HCT116 (cell line): ENCODE measurements at regions not wholly inside any gene's neighbourhood (a gene's known extent, or its start where the extent isn't known, plus 50 kb on each side); places are given as distances from the start of the nearest gene placed in this dataset.

Experiments
- CEBPB ChIP-seq: IDR thresholded peaks from 2 replicates; pipeline ENCODE4 v1.6.1; 2012; ENCODE audit warnings: low read depth
- EZH2 ChIP-seq: fragments of 200-600 bp; sonication (generic); IDR thresholded peaks from 2 replicates; pipeline ENCODE4 v1.6.1; 2017; ENCODE audit warnings: antibody characterized with exemption, mixed run types
- JUND ChIP-seq: IDR thresholded peaks from 2 replicates; pipeline ENCODE4 v1.6.1; 2012
- POLR2A ChIP-seq: IDR thresholded peaks from 2 replicates; pipeline ENCODE4 v1.7.0; 2011; ENCODE audit warnings: borderline replicate concordance; ENCODE audit not compliant: insufficient read depth, insufficient read length; ENCODE audit errors: extremely low read depth
- POLR2AphosphoS5 ChIP-seq: IDR thresholded peaks from 2 replicates; pipeline ENCODE4 v1.6.1; 2011; ENCODE audit warnings: mild to moderate bottlenecking, low read depth, low read length, moderate library complexity
- TF ChIP-seq, protein P1 (sequence below), 3 experiments: fragments of 200-600 bp in 1 of 3; sonication (generic) in 1 of 3; IDR thresholded peaks in 2 of 3; conservative IDR thresholded peaks in 1 of 3; 2 replicates each; pipeline ENCODE4 v1.5.1; 2012 to 2017; ENCODE audit warnings: low read depth in 2 of 3, low read length in 2 of 3, antibody characterized with exemption in 1 of 3, borderline replicate concordance in 1 of 3, control low read depth in 1 of 3, mild to moderate bottlenecking in 1 of 3, mixed read lengths in 1 of 3, mixed run types in 1 of 3, moderate library complexity in 1 of 3; ENCODE audit not compliant: insufficient read depth in 1 of 3
- TF ChIP-seq, protein P2 (sequence below): IDR thresholded peaks from 2 replicates; pipeline ENCODE4 v1.6.1; 2012; ENCODE audit warnings: low read depth
- TF ChIP-seq, protein P3 (sequence below): IDR thresholded peaks from 2 replicates; pipeline ENCODE4 v1.6.1; 2012

GRCh38 chr22:27133019-27133431 lies 475.6 kb downstream of the MIAT start:
- TF ChIP-seq, protein P1, sequence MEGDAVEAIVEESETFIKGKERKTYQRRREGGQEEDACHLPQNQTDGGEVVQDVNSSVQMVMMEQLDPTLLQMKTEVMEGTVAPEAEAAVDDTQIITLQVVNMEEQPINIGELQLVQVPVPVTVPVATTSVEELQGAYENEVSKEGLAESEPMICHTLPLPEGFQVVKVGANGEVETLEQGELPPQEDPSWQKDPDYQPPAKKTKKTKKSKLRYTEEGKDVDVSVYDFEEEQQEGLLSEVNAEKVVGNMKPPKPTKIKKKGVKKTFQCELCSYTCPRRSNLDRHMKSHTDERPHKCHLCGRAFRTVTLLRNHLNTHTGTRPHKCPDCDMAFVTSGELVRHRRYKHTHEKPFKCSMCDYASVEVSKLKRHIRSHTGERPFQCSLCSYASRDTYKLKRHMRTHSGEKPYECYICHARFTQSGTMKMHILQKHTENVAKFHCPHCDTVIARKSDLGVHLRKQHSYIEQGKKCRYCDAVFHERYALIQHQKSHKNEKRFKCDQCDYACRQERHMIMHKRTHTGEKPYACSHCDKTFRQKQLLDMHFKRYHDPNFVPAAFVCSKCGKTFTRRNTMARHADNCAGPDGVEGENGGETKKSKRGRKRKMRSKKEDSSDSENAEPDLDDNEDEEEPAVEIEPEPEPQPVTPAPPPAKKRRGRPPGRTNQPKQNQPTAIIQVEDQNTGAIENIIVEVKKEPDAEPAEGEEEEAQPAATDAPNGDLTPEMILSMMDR (IDR thresholded peaks at IDR 0.05 in 2 of 3, conservative IDR thresholded peaks at IDR 0.05 in 1 of 3; ENCODE audit: borderline replicate concordance in 1 of 3, insufficient read depth in 1 of 3, low read depth in 2 of 3, low read length in 2 of 3): no peak
- no peak for TF ChIP-seq EZH2
- TF ChIP-seq POLR2A: no peak
- TF ChIP-seq, protein P2, sequence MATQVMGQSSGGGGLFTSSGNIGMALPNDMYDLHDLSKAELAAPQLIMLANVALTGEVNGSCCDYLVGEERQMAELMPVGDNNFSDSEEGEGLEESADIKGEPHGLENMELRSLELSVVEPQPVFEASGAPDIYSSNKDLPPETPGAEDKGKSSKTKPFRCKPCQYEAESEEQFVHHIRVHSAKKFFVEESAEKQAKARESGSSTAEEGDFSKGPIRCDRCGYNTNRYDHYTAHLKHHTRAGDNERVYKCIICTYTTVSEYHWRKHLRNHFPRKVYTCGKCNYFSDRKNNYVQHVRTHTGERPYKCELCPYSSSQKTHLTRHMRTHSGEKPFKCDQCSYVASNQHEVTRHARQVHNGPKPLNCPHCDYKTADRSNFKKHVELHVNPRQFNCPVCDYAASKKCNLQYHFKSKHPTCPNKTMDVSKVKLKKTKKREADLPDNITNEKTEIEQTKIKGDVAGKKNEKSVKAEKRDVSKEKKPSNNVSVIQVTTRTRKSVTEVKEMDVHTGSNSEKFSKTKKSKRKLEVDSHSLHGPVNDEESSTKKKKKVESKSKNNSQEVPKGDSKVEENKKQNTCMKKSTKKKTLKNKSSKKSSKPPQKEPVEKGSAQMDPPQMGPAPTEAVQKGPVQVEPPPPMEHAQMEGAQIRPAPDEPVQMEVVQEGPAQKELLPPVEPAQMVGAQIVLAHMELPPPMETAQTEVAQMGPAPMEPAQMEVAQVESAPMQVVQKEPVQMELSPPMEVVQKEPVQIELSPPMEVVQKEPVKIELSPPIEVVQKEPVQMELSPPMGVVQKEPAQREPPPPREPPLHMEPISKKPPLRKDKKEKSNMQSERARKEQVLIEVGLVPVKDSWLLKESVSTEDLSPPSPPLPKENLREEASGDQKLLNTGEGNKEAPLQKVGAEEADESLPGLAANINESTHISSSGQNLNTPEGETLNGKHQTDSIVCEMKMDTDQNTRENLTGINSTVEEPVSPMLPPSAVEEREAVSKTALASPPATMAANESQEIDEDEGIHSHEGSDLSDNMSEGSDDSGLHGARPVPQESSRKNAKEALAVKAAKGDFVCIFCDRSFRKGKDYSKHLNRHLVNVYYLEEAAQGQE: no peak
- TF ChIP-seq JUND: no peak
- TF ChIP-seq POLR2AphosphoS5: no peak
- TF ChIP-seq CEBPB: no peak
- TF ChIP-seq, protein P3, sequence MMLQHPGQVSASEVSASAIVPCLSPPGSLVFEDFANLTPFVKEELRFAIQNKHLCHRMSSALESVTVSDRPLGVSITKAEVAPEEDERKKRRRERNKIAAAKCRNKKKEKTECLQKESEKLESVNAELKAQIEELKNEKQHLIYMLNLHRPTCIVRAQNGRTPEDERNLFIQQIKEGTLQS: no peak
